ENCODE measurements at regions not wholly inside any gene's neighbourhood (a gene's known extent, or its start where the extent isn't known, plus 50 kb on each side); places are given as distances from the start of the nearest gene placed in this dataset.

DNA sequence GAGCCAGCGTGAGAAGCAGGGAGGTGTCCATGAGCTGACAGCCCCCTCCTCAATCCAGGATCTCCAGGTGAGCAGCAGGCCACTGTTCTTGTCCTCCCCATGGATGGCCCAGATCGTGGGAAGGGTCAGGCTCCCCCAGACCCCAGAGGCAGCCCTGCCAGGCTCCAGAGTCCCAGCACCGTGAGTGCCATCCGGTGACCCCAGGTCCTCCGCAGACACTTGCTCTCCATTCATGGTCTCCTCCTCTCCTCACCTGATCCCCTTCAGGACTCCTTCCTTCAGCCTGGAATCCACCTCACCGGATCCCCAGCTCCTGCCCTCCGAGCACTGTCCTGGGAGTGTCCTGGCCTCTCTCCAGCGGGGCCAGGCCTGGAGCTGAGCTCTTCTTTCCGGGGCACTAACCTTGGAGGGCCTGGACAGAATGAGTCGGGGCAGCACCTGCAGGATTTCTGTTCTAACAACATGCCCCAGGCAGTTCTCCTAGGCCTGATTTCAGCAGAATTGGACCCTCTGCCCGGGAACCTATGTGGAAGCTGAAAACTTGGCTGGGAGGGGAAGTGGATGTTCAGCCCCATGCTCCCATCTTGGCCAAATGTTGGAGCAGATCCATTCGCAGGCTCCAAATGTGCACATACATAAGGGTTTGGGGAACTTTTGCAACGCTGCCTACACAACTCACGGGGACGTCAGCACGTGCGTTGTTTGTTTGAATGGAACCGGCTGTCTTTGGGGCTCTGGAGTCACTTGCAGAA is 341.6 kb upstream of the SFSWAP start:
- H3K36me3 ChIP-seq: no peaks in the 10 kb centered on the region
- H3K27me3 ChIP-seq: peaks cover 0 to 9% (median 0%) of the 10 kb centered on the region in 4 donors
- 84 to 88% methylated on average over 11 to 15 of the region's 18 CpGs for WGBS, 2 donors
- TF ChIP-seq POLR2A (IDR thresholded peaks at IDR 0.05): no peak
- no peak for TF ChIP-seq CTCF (IDR thresholded peaks at IDR 0.05)
- H3K9me3 ChIP-seq: no peaks in the 10 kb centered on the region
- no peak overlapping the region for H3K27ac ChIP-seq
- intact Hi-C loops (cut with DNase I): no loop called here
- no peak for DNase-seq
- H3K4me1 ChIP-seq: peaks cover 0 to 17% (median 11%) of the 10 kb centered on the region in 3 donors
- H3K4me3 ChIP-seq: no peak overlapping the region

DNA sequence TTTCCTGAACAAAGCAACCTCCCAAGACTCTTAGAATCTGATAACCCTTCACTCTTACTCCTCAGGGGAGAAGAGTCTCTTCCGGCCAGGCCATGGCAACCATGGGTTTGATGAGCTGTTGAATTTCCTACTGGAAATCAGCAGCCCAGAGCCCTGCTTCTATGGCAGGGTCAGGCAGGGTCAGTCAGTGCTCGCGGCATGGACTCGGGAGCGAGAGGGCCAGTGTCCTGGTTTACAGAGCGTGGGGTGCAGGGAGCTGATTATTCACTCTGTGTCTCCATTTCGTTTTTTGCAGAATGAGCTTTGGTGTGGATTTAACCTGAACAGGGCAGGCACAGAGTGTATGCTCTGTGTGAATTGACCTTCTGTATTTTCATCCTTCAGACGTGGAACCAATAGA is 340.6 kb upstream of the SFSWAP start:
- TF ChIP-seq CTCF (IDR thresholded peaks at IDR 0.05): no peak
- H3K4me1 ChIP-seq: peaks cover 0 to 17% (median 11%) of the 10 kb centered on the region in 3 donors
- no peaks in the 10 kb centered on the region for H3K36me3 ChIP-seq
- H3K27ac ChIP-seq: no peak overlapping the region
- H3K9me3 ChIP-seq: no peaks in the 10 kb centered on the region
- no peak overlapping the region for H3K4me3 ChIP-seq
- intact Hi-C loops (cut with DNase I): no loop called here
- WGBS, 2 donors: 37 to 77% methylated on average over 3 to 8 of the region's 8 CpGs
- no peak for DNase-seq
- H3K27me3 ChIP-seq: peaks cover 0 to 9% (median 0%) of the 10 kb centered on the region in 4 donors

DNA sequence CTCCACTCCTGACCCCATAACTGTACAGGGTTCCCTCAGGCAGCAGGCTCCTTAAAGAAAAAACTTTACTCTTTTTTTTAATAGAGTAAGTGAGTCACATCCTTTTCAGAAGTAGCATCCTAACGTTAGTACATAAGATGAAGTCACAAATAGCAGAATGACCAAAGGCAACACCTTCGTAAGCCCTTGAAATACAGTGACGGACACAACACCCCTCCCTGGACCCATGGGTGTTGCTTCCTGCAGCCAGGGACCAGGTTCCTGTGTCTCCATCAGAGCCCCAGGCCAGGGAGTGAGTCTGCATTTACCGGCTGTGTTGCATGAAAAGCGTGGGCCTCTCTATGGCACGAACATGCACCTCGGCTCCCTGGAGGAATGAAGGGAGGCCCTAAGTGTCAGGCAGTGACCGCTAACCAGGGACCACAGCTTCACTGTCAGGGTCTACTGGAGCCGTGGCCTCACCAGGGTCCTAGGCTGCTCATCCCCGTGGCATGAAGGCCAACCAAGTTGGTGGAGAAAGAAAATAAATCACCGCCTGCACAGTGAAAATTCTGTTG is 340.0 kb upstream of the SFSWAP start:
- Histone ChIP-seq H3K4me1 (peaks cover 0 to 17% (median 11%) of the 10 kb centered on the region in 3 donors), H3K9me3 (no peaks in the 10 kb centered on the region), H3K36me3 (no peaks in the 10 kb centered on the region), H3K27ac (peak overlapping the region in 3 of 4 donors; percentile 42 to 62 (median 50)), H3K27me3 (peaks cover 0 to 9% (median 0%) of the 10 kb centered on the region in 4 donors), H3K4me3 (no peak overlapping the region)
- intact Hi-C loops (cut with DNase I): no loop called here
- 43 to 59% methylated on average over 3 to 9 of the region's 11 CpGs for WGBS, 2 donors
- TF ChIP-seq POLR2A (IDR thresholded peaks at IDR 0.05): no peak
- DNase-seq: no peak

- H3K4me3 ChIP-seq: peak overlapping the region in 3 of 4 donors; percentile 11 to 41 (median 16)
- peaks cover 0 to 17% (median 11%) of the 10 kb centered on the region in 3 donors for H3K4me1 ChIP-seq
- no peak for TF ChIP-seq CTCF (IDR thresholded peaks at IDR 0.05)
- TF ChIP-seq POLR2A (IDR thresholded peaks at IDR 0.05): no peak
- H3K27me3 ChIP-seq: peaks cover 0 to 2% (median 0%) of the 10 kb centered on the region in 4 donors
- no peak for DNase-seq
- WGBS, 2 donors: 32 to 34% methylated on average over 10 to 12 of the region's 16 CpGs
- no peaks in the 10 kb centered on the region for H3K9me3 ChIP-seq
- intact Hi-C loops (cut with DNase I): no loop called here
- H3K27ac ChIP-seq: peak overlapping the region; percentile 9 to 62 (median 46)
- H3K36me3 ChIP-seq: no peaks in the 10 kb centered on the region
Measured at GRCh38 chr12:131371401-131372170, 339.3 kb upstream of the SFSWAP start.

DNA sequence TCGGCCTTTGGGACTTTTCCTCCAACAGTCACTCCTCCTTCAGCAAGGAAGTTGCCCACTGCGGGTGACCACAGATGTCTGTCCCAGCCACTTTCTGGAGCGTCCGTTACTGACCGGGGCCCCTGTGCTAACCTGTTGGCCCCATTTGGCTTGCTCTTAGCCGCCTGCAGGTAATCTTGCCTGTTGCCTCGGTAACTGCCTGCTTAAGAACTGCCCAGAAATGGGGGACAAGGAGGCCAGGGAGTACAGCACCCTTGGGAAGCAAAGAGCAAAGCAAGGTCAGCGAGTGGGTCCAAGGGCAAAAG is 338.8 kb upstream of the SFSWAP start:
- peak overlapping the region in 1 of 4 donors; percentile 62 for H3K27ac ChIP-seq
- no peak overlapping the region for H3K4me3 ChIP-seq
- DNase-seq: no peak
- no peaks in the 10 kb centered on the region for H3K27me3 ChIP-seq
- no peaks in the 10 kb centered on the region for H3K36me3 ChIP-seq
- no peaks in the 10 kb centered on the region for H3K9me3 ChIP-seq
- intact Hi-C loops (cut with DNase I): no loop called here
- WGBS, 2 donors: 22 to 43% methylated on average over 2 to 8 of the region's 8 CpGs
- TF ChIP-seq POLR2A (IDR thresholded peaks at IDR 0.05): no peak
- TF ChIP-seq CTCF (IDR thresholded peaks at IDR 0.05): no peak
- H3K4me1 ChIP-seq: peaks cover 0 to 17% (median 11%) of the 10 kb centered on the region in 3 donors

Measured in esophagus squamous epithelium (tissue), 5 donors.